ENCODE measurements at regions not wholly inside any gene's neighbourhood (a gene's known extent, or its start where the extent isn't known, plus 50 kb on each side); places are given as distances from the start of the nearest gene placed in this dataset.
A peak's percentile ranks its signal among the peaks of the same experiment; 100 is the strongest.

DNA sequence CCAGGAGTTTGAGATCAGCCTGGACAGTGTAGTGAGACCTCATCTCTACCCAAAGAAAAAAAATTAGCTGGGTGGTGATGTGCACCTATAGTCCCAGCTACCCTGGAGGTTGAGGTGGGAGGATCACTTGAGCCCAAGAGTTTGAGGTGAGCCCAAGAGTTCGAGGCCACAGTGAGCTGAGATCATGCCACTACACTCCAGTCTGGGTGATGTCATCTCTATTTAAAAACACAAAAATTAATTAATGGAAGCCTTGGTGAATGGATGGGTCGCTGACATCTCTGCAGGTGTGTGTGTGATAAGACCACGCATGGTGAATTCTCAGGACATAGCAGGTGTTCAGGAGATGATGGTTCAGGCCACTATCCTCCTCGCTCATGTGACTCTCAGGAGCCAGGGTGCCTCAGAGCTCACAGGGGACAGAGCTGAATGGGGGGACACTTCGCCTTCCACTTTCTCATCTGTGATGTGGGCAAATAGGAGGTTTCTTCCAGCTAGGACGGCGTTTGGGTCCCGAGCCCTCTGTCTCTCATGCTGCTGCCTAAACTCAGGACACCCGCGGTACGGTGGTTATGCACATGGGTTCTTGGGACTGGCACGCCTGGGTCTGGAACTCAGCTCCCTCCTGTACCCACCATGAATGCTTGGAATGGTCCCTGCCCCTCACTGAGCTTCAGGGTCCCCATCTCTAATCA is 113.4 kb upstream of the ZBTB40 start:
- TF ChIP-seq, protein P1, sequence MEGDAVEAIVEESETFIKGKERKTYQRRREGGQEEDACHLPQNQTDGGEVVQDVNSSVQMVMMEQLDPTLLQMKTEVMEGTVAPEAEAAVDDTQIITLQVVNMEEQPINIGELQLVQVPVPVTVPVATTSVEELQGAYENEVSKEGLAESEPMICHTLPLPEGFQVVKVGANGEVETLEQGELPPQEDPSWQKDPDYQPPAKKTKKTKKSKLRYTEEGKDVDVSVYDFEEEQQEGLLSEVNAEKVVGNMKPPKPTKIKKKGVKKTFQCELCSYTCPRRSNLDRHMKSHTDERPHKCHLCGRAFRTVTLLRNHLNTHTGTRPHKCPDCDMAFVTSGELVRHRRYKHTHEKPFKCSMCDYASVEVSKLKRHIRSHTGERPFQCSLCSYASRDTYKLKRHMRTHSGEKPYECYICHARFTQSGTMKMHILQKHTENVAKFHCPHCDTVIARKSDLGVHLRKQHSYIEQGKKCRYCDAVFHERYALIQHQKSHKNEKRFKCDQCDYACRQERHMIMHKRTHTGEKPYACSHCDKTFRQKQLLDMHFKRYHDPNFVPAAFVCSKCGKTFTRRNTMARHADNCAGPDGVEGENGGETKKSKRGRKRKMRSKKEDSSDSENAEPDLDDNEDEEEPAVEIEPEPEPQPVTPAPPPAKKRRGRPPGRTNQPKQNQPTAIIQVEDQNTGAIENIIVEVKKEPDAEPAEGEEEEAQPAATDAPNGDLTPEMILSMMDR (IDR thresholded peaks at IDR 0.05; ENCODE audit: low read length, missing control alignments): no peak
- no peak overlapping the region for H3K4me3 ChIP-seq (replicated peaks; ENCODE audit: low read depth, low read length)
- no peak for DNase-seq (ENCODE audit: low read depth)

GRCh38 chr1:22339237-22339636 is 112.4 kb upstream of the ZBTB40 start:
- no peak overlapping the region for H3K4me3 ChIP-seq (replicated peaks; ENCODE audit: low read depth, low read length)
- TF ChIP-seq, protein P1 (IDR thresholded peaks at IDR 0.05; ENCODE audit: low read length, missing control alignments): no peak
- no peak for DNase-seq (ENCODE audit: low read depth)

DNA sequence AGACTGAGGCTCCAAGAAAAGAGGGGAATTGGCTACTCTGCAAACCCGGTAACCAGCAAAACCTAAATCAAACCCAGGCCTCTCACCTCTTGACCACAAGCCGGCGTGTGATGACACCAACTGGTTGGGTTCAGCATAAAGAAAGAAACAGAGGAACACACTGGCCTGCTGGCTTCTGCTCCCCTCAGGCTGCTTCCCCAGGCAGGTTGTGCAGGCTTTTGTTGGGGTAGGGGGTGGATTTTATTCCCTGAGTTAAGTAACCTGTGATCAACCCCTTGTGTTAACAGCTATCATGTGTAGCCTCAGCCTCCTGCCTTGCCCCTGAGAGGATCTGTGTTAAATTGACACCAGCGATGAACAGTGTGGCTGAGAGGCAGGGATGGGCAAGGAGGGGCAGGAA is 111.6 kb upstream of the ZBTB40 start:
- no peak for DNase-seq (ENCODE audit: low read depth)
- TF ChIP-seq, protein P1 (IDR thresholded peaks at IDR 0.05; ENCODE audit: low read length, missing control alignments): no peak
- H3K4me3 ChIP-seq (replicated peaks; ENCODE audit: low read depth, low read length): no peak overlapping the region

DNA sequence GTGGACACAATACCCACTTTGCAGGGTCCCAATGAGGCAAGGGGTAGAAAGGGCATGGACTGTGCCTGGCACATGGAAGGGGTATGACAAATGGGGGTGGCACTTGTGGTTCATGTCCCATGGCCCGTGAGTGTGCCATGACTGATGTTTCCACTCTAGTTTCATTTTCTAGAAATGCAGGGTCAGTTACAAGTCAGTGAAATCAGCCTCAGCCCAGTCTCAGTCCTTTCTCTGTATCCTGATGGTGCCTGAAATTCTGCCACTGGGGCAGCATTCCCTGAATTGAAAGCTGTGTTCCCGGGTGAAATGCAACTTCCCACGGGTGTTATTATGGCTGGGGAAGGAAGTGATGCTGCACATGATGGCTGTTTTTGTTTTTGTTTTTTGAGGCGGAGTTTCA is 110.8 kb upstream of the ZBTB40 start:
- TF ChIP-seq, protein P1 (IDR thresholded peaks at IDR 0.05; ENCODE audit: low read length, missing control alignments): no peak
- DNase-seq (ENCODE audit: low read depth): no peak

GRCh38 chr1:22341791-22342605 is 109.7 kb upstream of the ZBTB40 start:
- DNase-seq (ENCODE audit: low read depth): peak; percentile 36
- TF ChIP-seq, protein P1 (IDR thresholded peaks at IDR 0.05; ENCODE audit: low read length, missing control alignments): no peak
- H3K4me3 ChIP-seq (replicated peaks; ENCODE audit: low read depth, low read length): no peak overlapping the region

More for the DNA sequence above, 110.8 kb upstream of the ZBTB40 start:
- H3K4me3 ChIP-seq (replicated peaks; ENCODE audit: low read depth, low read length): no peak overlapping the region

GRCh38 chr1:22342734-22343191 is 108.9 kb upstream of the ZBTB40 start:
- no peak for DNase-seq (ENCODE audit: low read depth)
- H3K4me3 ChIP-seq (replicated peaks; ENCODE audit: low read depth, low read length): no peak overlapping the region
- TF ChIP-seq, protein P1 (IDR thresholded peaks at IDR 0.05; ENCODE audit: low read length, missing control alignments): no peak
